GM12891 (cell line): ENCODE measurements at regions not wholly inside any gene's neighbourhood (a gene's known extent, or its start where the extent isn't known, plus 50 kb on each side); places are given as distances from the start of the nearest gene placed in this dataset.

Source experiments
- POLR2A ChIP-seq: IDR thresholded peaks from 2 replicates; pipeline ENCODE4 v1.6.1; 2011; ENCODE audit warnings: low read depth, low read length, control low read depth
- TAF1 ChIP-seq: IDR thresholded peaks from 2 replicates; pipeline ENCODE4 v1.6.1; 2011; ENCODE audit warnings: low read depth, low read length, control low read depth

GRCh38 chrX:39150621-39151020, 349.4 kb downstream of the MID1IP1 start:
- no peak for TF ChIP-seq POLR2A
- TF ChIP-seq TAF1 = no peak
